K562 (cell line): ENCODE measurements at regions not wholly inside any gene's neighbourhood (a gene's known extent, or its start where the extent isn't known, plus 50 kb on each side); places are given as distances from the start of the nearest gene placed in this dataset.

Experiments
- ARID1B ChIP-seq: fragments of 450-650 bp; IDR thresholded peaks from 2 replicates; pipeline ENCODE4 v1.6.1; 2016; ENCODE audit warnings: antibody characterized with exemption, mild to moderate bottlenecking, inconsistent platforms
- CAMTA2 ChIP-seq: fragments of 250-450 bp; sonication (Bioruptor Pico); conservative IDR thresholded peaks from 2 replicates; pipeline ENCODE4 v1.5.1; 2022
- ETV1 ChIP-seq: fragments of 450-650 bp; conservative IDR thresholded peaks from 2 replicates; pipeline ENCODE4 v1.6.1; 2016; ENCODE audit warnings: missing genetic modification characterization, control low read depth, low read depth, missing compliant biosample characterization
- FOXJ3 ChIP-seq: sonication (generic); formaldehyde crosslinking; IDR thresholded peaks from 2 replicates; pipeline ENCODE4 v1.4.0; 2020; ENCODE audit warnings: mild to moderate bottlenecking, missing genetic modification reagents
- HDAC1 ChIP-seq, 2 experiments: fragments of 450-650 bp; IDR thresholded peaks; 2 replicates each; pipeline ENCODE4 v1.6.1; 2016 to 2017; ENCODE audit warnings: inconsistent platforms in 1 of 2, mild to moderate bottlenecking in 1 of 2, moderate library complexity in 1 of 2
- KLF16 ChIP-seq: IDR thresholded peaks from 2 replicates; pipeline ENCODE4 v1.6.1; 2016; ENCODE audit warnings: antibody characterized with exemption
- MED1 ChIP-seq: sonication (generic); formaldehyde crosslinking; IDR thresholded peaks from 2 replicates; pipeline ENCODE4 v1.8.1; 2023; ENCODE audit warnings: missing genetic modification reagents, borderline replicate concordance
- PML ChIP-seq: IDR thresholded peaks from 2 replicates; pipeline ENCODE4 v1.6.1; 2012; ENCODE audit warnings: low read length, inconsistent platforms
- SREBF1 ChIP-seq: fragments of 150-350 bp; IDR thresholded peaks from 2 replicates; pipeline ENCODE4 v1.6.1; 2014; ENCODE audit warnings: antibody characterized with exemption, low read depth, low read length, borderline replicate concordance
- SUPT5H ChIP-seq: fragments of 450-650 bp; IDR thresholded peaks from 2 replicates; pipeline ENCODE4 v1.6.1; 2016
- TGIF2 ChIP-seq: sonication (generic); formaldehyde crosslinking; IDR thresholded peaks from 2 replicates; pipeline ENCODE4 v1.8.1; 2022; ENCODE audit warnings: mild to moderate bottlenecking, missing genetic modification reagents, moderate library complexity
- ZFP1 ChIP-seq: fragments of 450-650 bp; formaldehyde crosslinking; IDR thresholded peaks from 2 replicates; pipeline ENCODE4 v1.4.0; 2020; ENCODE audit warnings: mild to moderate bottlenecking, mixed read lengths
- ZKSCAN3 ChIP-seq: fragments of 250-450 bp; sonication (Bioruptor Pico); IDR thresholded peaks from 2 replicates; pipeline ENCODE4 v1.4.0; 2020
- TF ChIP-seq, protein P1 (sequence below): sonication (generic); formaldehyde crosslinking; IDR thresholded peaks from 2 replicates; pipeline ENCODE4 v1.9.0; 2022; ENCODE audit warnings: mild to moderate bottlenecking, missing genetic modification reagents
- TF ChIP-seq, protein P2 (sequence below): IDR thresholded peaks from 2 replicates; pipeline ENCODE4 v1.6.1; 2016; ENCODE audit warnings: missing genetic modification characterization, missing compliant biosample characterization
- TF ChIP-seq, protein P3 (sequence below): fragments of 250-450 bp; sonication (Bioruptor Pico); IDR thresholded peaks from 2 replicates; pipeline ENCODE4 v1.5.0; 2021; ENCODE audit warnings: mild to moderate bottlenecking, moderate library complexity
- TF ChIP-seq, protein P4 (sequence below), 3 experiments: IDR thresholded peaks in 2 of 3; conservative IDR thresholded peaks in 1 of 3; 2 replicates each; pipeline ENCODE4 v1.5.1; 2011 to 2012; ENCODE audit warnings: low read length in 3 of 3, mild to moderate bottlenecking in 3 of 3, control low read depth in 2 of 3, improper control_type of control experiment in 1 of 3, inconsistent platforms in 1 of 3, low read depth in 1 of 3, mixed read lengths in 1 of 3, moderate library complexity in 1 of 3; ENCODE audit not compliant: insufficient read depth in 2 of 3
- TF ChIP-seq, protein P5 (sequence below): fragments of 450-650 bp; IDR thresholded peaks from 2 replicates; pipeline ENCODE4 v1.6.1; 2016; ENCODE audit warnings: mild to moderate bottlenecking

DNA sequence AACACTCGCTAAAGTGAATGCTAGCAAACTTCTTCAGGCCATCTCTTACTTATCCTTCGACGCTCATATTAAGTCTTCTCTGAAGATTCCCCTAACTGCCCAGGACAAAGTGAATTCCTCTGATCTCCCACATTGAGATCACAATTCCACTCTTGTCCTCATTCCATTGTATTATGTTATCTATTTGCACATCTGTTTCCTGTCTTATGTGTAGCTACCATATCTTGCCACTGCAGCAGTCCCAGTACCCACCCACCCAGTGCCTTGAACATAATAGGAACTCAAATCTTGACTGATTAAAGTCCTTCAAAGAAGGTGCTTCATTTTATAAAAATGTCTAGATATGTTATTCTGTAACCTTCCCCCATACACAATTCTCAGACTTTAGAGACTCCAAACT lies 702.3 kb downstream of the DIAPH3 start (continued):
- peak; percentile 55; the same call in 1 of the 2 replicates for TF ChIP-seq KLF16
- TF ChIP-seq ARID1B: peak; percentile 93
- no peak for TF ChIP-seq MED1 (CRISPR knock-in tag)
- TF ChIP-seq, protein P1, sequence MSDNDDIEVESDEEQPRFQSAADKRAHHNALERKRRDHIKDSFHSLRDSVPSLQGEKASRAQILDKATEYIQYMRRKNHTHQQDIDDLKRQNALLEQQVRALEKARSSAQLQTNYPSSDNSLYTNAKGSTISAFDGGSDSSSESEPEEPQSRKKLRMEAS (CRISPR knock-in tag): no peak
- TF ChIP-seq, protein P2, sequence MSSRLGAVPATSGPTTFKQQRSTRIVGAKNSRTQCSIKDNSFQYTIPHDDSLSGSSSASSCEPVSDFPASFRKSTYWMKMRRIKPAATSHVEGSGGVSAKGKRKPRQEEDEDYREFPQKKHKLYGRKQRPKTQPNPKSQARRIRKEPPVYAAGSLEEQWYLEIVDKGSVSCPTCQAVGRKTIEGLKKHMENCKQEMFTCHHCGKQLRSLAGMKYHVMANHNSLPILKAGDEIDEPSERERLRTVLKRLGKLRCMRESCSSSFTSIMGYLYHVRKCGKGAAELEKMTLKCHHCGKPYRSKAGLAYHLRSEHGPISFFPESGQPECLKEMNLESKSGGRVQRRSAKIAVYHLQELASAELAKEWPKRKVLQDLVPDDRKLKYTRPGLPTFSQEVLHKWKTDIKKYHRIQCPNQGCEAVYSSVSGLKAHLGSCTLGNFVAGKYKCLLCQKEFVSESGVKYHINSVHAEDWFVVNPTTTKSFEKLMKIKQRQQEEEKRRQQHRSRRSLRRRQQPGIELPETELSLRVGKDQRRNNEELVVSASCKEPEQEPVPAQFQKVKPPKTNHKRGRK (tag): no peak
- TF ChIP-seq CAMTA2 (CRISPR knock-in tag): no peak
- no peak for TF ChIP-seq TGIF2 (CRISPR knock-in tag)
- TF ChIP-seq ZKSCAN3: no peak
- TF ChIP-seq, protein P3, sequence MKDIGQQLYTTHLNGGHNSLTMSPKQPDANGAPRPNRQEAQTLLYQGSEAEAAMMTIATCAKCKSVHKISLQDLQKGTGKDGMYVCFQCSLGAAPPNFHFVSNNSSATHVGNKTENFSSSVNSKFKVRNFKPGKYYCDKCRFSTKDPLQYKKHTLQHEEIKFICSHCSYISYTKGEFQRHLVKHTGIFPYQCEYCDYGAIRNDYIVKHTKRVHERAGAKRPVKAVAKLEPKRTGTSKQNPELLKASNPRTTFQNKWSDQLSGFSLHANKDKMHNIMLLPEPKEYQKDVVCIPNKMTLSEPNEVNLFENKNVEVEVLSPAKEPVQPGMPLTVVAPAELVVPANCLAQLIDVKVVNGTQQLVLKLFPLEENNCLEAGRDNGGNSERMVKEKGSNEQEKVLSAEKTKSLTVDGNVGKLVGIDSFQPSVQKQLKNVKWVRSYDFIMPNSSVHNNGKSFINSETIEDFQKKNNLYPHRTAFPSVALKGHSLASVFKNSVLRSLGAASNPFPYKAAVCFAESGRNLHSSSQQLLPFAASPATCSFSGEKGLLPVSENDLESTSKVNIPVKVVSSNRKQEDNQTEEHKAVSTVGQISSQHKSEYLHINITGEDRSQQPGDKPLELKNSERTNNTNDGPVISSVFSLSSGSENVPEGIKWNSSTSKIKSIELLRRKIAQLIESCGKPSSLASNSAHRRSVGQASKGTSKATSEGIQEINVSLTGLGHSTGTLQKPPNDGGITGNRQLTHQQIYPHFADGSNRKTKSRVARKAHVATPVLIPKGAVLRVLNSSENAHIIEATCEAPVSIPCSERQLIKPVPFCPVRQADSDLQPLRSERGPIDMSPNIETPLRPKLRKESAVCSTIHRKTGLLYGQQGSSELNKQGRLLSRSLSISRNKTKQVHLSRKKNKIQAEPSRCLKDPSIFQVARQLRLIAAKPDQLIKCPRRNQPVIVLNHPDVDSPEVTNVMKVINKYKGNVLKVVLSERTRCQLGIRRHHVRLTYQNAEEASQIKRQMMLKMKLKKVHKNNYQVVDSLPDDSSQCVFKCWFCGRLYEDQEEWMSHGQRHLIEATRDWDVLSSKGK (CRISPR knock-in tag): no peak
- TF ChIP-seq, protein P4, sequence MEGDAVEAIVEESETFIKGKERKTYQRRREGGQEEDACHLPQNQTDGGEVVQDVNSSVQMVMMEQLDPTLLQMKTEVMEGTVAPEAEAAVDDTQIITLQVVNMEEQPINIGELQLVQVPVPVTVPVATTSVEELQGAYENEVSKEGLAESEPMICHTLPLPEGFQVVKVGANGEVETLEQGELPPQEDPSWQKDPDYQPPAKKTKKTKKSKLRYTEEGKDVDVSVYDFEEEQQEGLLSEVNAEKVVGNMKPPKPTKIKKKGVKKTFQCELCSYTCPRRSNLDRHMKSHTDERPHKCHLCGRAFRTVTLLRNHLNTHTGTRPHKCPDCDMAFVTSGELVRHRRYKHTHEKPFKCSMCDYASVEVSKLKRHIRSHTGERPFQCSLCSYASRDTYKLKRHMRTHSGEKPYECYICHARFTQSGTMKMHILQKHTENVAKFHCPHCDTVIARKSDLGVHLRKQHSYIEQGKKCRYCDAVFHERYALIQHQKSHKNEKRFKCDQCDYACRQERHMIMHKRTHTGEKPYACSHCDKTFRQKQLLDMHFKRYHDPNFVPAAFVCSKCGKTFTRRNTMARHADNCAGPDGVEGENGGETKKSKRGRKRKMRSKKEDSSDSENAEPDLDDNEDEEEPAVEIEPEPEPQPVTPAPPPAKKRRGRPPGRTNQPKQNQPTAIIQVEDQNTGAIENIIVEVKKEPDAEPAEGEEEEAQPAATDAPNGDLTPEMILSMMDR (IDR thresholded peaks at IDR 0.05 in 2 of 3, conservative IDR thresholded peaks at IDR 0.05 in 1 of 3; ENCODE audit: insufficient read depth in 2 of 3, low read depth in 1 of 3, low read length in 3 of 3): no peak
- no peak for TF ChIP-seq HDAC1 (IDR thresholded peaks at IDR 0.05)
- TF ChIP-seq SUPT5H: no peak
- TF ChIP-seq SREBF1: no peak
- peak; percentile 78 for TF ChIP-seq PML
- TF ChIP-seq ETV1: peak; percentile 47; the same call in 1 of the 2 replicates
- no peak for TF ChIP-seq FOXJ3
- TF ChIP-seq, protein P5, sequence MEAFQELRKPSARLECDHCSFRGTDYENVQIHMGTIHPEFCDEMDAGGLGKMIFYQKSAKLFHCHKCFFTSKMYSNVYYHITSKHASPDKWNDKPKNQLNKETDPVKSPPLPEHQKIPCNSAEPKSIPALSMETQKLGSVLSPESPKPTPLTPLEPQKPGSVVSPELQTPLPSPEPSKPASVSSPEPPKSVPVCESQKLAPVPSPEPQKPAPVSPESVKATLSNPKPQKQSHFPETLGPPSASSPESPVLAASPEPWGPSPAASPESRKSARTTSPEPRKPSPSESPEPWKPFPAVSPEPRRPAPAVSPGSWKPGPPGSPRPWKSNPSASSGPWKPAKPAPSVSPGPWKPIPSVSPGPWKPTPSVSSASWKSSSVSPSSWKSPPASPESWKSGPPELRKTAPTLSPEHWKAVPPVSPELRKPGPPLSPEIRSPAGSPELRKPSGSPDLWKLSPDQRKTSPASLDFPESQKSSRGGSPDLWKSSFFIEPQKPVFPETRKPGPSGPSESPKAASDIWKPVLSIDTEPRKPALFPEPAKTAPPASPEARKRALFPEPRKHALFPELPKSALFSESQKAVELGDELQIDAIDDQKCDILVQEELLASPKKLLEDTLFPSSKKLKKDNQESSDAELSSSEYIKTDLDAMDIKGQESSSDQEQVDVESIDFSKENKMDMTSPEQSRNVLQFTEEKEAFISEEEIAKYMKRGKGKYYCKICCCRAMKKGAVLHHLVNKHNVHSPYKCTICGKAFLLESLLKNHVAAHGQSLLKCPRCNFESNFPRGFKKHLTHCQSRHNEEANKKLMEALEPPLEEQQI: 0 out of 2 replicates have a peak, but pooled peaks have one; percentile 36
- no peak for TF ChIP-seq ZFP1
